Urinary bladder (tissue), 3 donors: ENCODE measurements at regions not wholly inside any gene's neighbourhood (a gene's known extent, or its start where the extent isn't known, plus 50 kb on each side); places are given as distances from the start of the nearest gene placed in this dataset.
"Not testable (repeated sequence)": the region's sequence is repeated elsewhere in the genome, so short reads cannot be mapped to it uniquely, and the experiment has no call there.

Source experiments
- DNase-seq: peaks from one replicate; pipeline ENCODE4 v3.0.0-alpha.2; 2015; ENCODE audit errors: extremely low spot score
- H3K27ac ChIP-seq: one replicate; pipeline ENCODE4 v1.5.1; 2013; ENCODE audit warnings: low read depth, mild to moderate bottlenecking, moderate library complexity
- H3K36me3 ChIP-seq: one replicate; pipeline ENCODE4 v1.6.1; 2013; ENCODE audit warnings: mild to moderate bottlenecking, moderate library complexity; ENCODE audit not compliant: insufficient read depth
- H3K4me1 ChIP-seq: one replicate; pipeline ENCODE4 v1.6.1; 2013; ENCODE audit warnings: mild to moderate bottlenecking, moderate library complexity; ENCODE audit not compliant: insufficient read depth
- H3K4me3 ChIP-seq: one replicate; pipeline ENCODE4 v1.5.1; 2013; ENCODE audit warnings: low read depth, low read length
- WGBS: extraction: QIAGEN DNeasy Blood & Tissue Kit; methylation state at CpG from one replicate; pipeline ENCODE4 v1.1.7; 2013; 5-methylcytosine and 5-hydroxymethylcytosine counted together
- donor health status: healthy with polysubstance abuse.
- donor health status: healthy.

GRCh38 chr1:118578276-118578675, 393.2 kb upstream of the SPAG17 start:
- Histone ChIP-seq H3K4me1 (no peaks in the 10 kb centered on the region), H3K4me3 (no peak overlapping the region), H3K36me3 (no peaks in the 10 kb centered on the region), H3K27ac (no peak overlapping the region)
- DNase-seq = no peak

DNA sequence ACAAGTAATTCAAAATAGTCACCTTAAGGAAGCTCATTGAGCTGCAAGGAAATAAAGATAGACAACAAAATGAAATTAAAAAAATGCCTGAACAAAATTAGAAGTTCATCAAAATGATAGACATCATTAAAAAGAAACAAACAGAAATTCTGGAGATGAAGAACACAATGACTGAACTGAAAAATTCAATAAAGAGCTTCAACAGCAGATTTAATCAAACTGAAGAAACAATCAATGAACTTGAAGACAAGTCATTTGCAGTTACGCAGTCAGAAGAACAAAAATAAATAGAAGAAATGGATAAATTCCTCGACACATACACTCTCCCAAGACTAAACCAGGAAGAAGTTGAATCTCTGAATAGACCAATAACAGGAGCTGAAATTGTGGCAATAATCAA, 390.0 kb upstream of the SPAG17 start:
- 92% methylated on average over 2 of the region's 2 CpGs for WGBS
- DNase-seq = no peak
- Histone ChIP-seq H3K4me3 (no peak overlapping the region), H3K4me1 (no peaks in the 10 kb centered on the region), H3K36me3 (no peaks in the 10 kb centered on the region), H3K27ac (no peak overlapping the region)

DNA sequence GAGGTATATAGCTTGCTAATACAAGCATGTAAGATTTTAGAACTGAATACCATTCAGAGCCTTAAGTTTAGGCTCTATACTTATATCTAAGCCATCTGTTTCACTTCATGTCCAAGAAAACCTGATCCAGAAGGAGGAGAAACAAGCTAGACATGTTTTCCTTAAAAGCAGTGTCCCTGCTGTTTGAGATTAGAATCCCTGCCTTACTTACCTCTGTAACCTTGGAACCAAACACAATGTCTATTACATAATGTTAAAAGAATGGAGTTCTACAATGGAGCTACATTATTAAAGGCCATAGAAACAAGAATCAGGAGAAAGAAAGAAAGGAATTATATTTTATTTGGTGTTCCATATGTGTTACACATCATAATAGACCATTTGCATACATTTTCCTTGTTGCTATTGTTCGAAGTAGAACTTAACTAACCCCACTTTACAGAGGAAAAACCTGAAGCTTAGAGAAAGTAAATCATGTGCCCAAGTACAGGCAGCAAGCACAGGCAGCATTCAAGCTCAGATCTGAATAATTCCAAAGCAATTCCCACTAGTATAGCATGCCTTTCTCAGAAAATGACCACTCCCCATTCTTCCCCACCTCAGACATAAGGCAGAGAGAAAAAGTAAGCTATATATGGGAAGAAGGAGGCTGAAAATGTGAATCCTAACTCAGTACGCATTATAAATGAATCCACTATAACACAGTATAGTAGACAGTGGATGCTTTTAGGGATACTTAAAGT, 380.1 kb upstream of the SPAG17 start:
- Histone ChIP-seq H3K36me3 (no peaks in the 10 kb centered on the region), H3K27ac (no peak overlapping the region), H3K4me1 (no peaks in the 10 kb centered on the region), H3K4me3 (no peak overlapping the region)
- WGBS = 78% methylated on average over 2 of the region's 2 CpGs
- DNase-seq = no peak

DNA sequence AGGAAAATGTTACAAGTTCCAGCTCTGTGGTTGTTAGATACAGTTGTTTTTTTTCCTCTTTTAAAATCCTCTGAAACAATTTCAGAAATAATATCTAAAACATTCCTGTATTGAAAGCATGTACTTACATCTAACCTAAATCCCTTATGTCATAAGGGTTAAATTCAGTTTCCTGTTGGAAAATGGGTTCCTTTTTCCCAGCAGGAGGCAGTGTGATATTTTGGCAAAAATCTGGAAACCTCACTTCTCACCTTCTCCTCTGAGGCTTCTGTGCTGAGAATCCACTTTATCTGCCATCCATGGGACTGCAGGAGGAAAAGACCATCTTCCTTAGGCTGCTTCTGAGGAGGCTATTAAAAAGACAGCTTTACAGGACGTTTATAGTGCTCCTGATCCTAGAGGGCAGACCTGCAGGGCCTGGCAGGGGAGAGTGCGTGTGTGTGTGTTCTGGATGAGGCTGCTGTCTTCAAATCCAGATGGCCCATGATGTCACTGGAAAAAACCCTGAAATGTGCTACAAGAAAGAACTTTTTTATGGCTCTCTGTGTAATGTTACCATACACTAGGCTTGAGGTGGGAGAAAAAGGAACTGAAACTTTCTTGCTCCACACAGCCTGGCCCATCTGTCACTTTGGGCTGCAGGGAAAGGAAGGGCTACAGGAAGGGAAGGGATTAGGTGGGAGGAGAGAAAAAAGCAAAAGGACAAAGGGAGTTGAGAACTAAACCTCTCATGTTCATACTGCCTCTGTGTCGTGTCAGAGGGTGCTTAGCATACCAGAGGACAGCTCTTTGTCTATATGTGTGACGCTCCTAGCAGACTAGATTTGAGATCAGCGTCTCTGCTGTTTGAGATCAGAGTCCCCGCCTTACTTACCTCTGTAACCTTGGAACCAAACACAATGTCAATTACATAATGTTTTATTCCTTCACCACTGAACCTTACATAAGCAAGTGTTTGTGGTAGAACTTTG, 379.2 kb upstream of the SPAG17 start:
- no peak for DNase-seq
- H3K4me1 ChIP-seq = no peaks in the 10 kb centered on the region
- no peaks in the 10 kb centered on the region for H3K36me3 ChIP-seq
- H3K4me3 ChIP-seq = no peak overlapping the region
- 25% methylated on average over 6 of the region's 6 CpGs for WGBS
- H3K27ac ChIP-seq = no peak overlapping the region

- H3K27ac ChIP-seq = no peak overlapping the region
- no peaks in the 10 kb centered on the region for H3K4me1 ChIP-seq
- H3K4me3 ChIP-seq = no peak overlapping the region
- DNase-seq = no peak
- H3K36me3 ChIP-seq = no peaks in the 10 kb centered on the region
- 53% methylated on average over 3 of the region's 3 CpGs for WGBS
Measured at GRCh38 chr1:118558933-118559332, 373.9 kb upstream of the SPAG17 start.

GRCh38 chr1:118556936-118557335, 371.9 kb upstream of the SPAG17 start:
- DNase-seq = no peak
- no peak overlapping the region for H3K27ac ChIP-seq
- no peak overlapping the region for H3K4me3 ChIP-seq
- no peaks in the 10 kb centered on the region for H3K4me1 ChIP-seq
- H3K36me3 ChIP-seq = no peaks in the 10 kb centered on the region
- 48% methylated on average over 2 of the region's 2 CpGs for WGBS

- no peak for DNase-seq
- 87% methylated on average over 3 of the region's 3 CpGs for WGBS
- H3K27ac ChIP-seq = no peak overlapping the region
Measured at GRCh38 chr1:118555638-118556037, 370.6 kb upstream of the SPAG17 start.

GRCh38 chr1:118535901-118536300, 350.9 kb upstream of the SPAG17 start:
- 62% methylated on average over 3 of the region's 3 CpGs for WGBS
- Histone ChIP-seq H3K4me1 (no peaks in the 10 kb centered on the region), H3K4me3 (no peak overlapping the region), H3K36me3 (no peaks in the 10 kb centered on the region), H3K27ac (no peak overlapping the region)
- no peak for DNase-seq

More at GRCh38 chr1:118555638-118556037, 370.6 kb upstream of the SPAG17 start:
- Histone ChIP-seq H3K36me3 (no peaks in the 10 kb centered on the region), H3K4me1 (no peaks in the 10 kb centered on the region), H3K4me3 (no peak overlapping the region)

GRCh38 chr1:118511922-118512321, 326.9 kb upstream of the SPAG17 start:
- H3K4me1 ChIP-seq, H3K27ac ChIP-seq, H3K4me3 ChIP-seq, H3K36me3 ChIP-seq, DNase-seq: not testable (repeated sequence)
- WGBS = 81% methylated on average over 1 of the region's 1 CpG

GRCh38 chr1:118504867-118505266, 319.8 kb upstream of the SPAG17 start:
- H3K27ac ChIP-seq = no peak overlapping the region
- H3K4me1 ChIP-seq = no peaks in the 10 kb centered on the region
- 34% methylated on average over 4 of the region's 4 CpGs for WGBS
- no peak for DNase-seq
- no peak overlapping the region for H3K4me3 ChIP-seq
- H3K36me3 ChIP-seq = no peaks in the 10 kb centered on the region

- no peak for DNase-seq
Measured at GRCh38 chr1:118504221-118504644, 319.2 kb upstream of the SPAG17 start.

GRCh38 chr1:118503752-118504151, 318.7 kb upstream of the SPAG17 start:
- Histone ChIP-seq H3K4me1 (no peaks in the 10 kb centered on the region), H3K4me3 (no peak overlapping the region), H3K36me3 (no peaks in the 10 kb centered on the region), H3K27ac (no peak overlapping the region)
- DNase-seq = no peak

More at GRCh38 chr1:118504221-118504644, 319.2 kb upstream of the SPAG17 start:
- Histone ChIP-seq H3K4me1 (no peaks in the 10 kb centered on the region), H3K4me3 (no peak overlapping the region), H3K36me3 (no peaks in the 10 kb centered on the region), H3K27ac (no peak overlapping the region)
- 4% methylated on average over 2 of the region's 2 CpGs for WGBS

DNA sequence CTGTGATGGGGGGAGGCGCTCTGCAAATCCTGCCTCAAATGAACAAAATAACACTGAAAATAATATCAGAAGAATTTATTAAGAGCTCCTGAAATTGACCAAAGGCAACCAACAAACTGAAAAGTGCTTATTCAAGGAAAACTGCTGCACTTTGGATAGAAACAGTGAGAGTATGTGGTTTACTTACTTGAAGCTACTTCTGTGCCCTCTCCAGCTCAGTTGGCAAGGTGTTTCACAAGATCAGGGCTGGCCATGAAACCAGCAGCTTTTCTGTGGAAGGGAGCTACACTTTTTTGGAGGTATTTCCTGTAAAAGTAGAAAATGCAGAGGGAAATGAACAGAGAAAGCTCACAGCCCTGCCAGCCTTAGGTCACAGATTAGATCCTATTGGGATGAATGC, 310.0 kb upstream of the SPAG17 start:
- H3K27ac ChIP-seq = no peak overlapping the region
- no peak for DNase-seq

DNA sequence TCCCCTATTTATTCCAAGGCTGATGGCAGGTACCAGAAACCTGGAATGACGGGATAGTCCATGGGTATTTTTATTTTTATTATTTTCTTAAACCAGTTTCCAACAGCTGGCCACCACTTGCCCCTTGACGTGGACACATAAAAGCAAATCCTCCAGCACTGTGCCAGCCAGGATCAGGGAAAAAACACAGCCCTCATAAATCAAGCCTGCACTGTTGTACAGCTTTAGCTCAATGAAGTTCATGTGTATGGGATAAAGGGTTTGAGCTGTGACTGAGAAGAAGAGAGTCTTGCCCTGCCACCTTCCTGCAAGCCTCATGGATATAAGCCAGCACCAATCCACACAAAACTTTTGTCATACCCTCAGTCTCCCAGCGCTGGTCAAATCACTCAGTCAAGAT, 303.8 kb upstream of the SPAG17 start:
- H3K27ac ChIP-seq = no peak overlapping the region
- DNase-seq = no peak
- 47% methylated on average over 3 of the region's 3 CpGs for WGBS

More for the DNA sequence above, 310.0 kb upstream of the SPAG17 start:
- Histone ChIP-seq H3K4me1 (no peaks in the 10 kb centered on the region), H3K4me3 (no peak overlapping the region), H3K36me3 (no peaks in the 10 kb centered on the region)
- 93% methylated on average over 1 of the region's 1 CpG for WGBS

More for the DNA sequence above, 303.8 kb upstream of the SPAG17 start:
- Histone ChIP-seq H3K36me3 (no peaks in the 10 kb centered on the region), H3K4me1 (no peaks in the 10 kb centered on the region), H3K4me3 (no peak overlapping the region)
